LNCAP (cell line): ENCODE measurements at regions not wholly inside any gene's neighbourhood (a gene's known extent, or its start where the extent isn't known, plus 50 kb on each side); places are given as distances from the start of the nearest gene placed in this dataset.

Source experiments
- CTCF ChIP-seq: fragments of 450-650 bp; IDR thresholded peaks from 2 replicates; pipeline ENCODE4 v1.5.1; 2017; ENCODE audit warnings: mild to moderate bottlenecking

- peak; percentile 36; the same call in 1 of the 2 replicates for TF ChIP-seq CTCF
Measured at GRCh38 chr21:17045214-17045853, 467.5 kb upstream of the CXADR start.

GRCh38 chr21:17048974-17049373 lies 463.9 kb upstream of the CXADR start:
- TF ChIP-seq CTCF = no peak

GRCh38 chr21:17050156-17050555 lies 462.7 kb upstream of the CXADR start:
- no peak for TF ChIP-seq CTCF

- TF ChIP-seq CTCF = no peak
Measured at GRCh38 chr21:17050646-17051045, 462.2 kb upstream of the CXADR start.

GRCh38 chr21:17051054-17051453 lies 461.8 kb upstream of the CXADR start:
- no peak for TF ChIP-seq CTCF

GRCh38 chr21:17053321-17053720 lies 459.5 kb upstream of the CXADR start:
- TF ChIP-seq CTCF = no peak

GRCh38 chr21:17059936-17060335 lies 452.9 kb upstream of the CXADR start:
- TF ChIP-seq CTCF = no peak

- TF ChIP-seq CTCF = no peak
Measured at GRCh38 chr21:17066006-17066405, 446.8 kb upstream of the CXADR start.
